SK-N-SH (cell line): ENCODE measurements at regions not wholly inside any gene's neighbourhood (a gene's known extent, or its start where the extent isn't known, plus 50 kb on each side); places are given as distances from the start of the nearest gene placed in this dataset.

Experiments used
- CTCF ChIA-PET: fragments of 300-600, 350-600 bp; formaldehyde crosslinking; extraction: SDS; loops from one replicate; lab custom pipeline; 2021; lab: Yijun Ruan, JAX
- POLR2A ChIA-PET: fragments of 350-600 bp; sonication (Branson Sonifier 250); formaldehyde crosslinking; extraction: SDS; loops from one replicate; lab custom pipeline; 2020; ENCODE audit warnings: antibody characterized with exemption, inconsistent platforms; lab: Yijun Ruan, JAX
- DNase-seq: peaks from one replicate; pipeline ENCODE4 v3.0.0; 2012
- H2AFZ ChIP-seq: fragments of 200-600 bp; sonication (generic); 2 replicates; pipeline ENCODE4 v1.8.1; 2016; ENCODE audit warnings: antibody characterized with exemption, mild to moderate bottlenecking, low read depth
- H3F3A ChIP-seq: fragments of 200-600 bp; sonication (generic); replicated peaks from 2 replicates; pipeline ENCODE3; 2016; ENCODE audit warnings: antibody characterized with exemption, mild to moderate bottlenecking; ENCODE audit not compliant: insufficient read depth
- H3K27ac ChIP-seq, 2 experiments: fragments of 200-500 bp in 1 of 2; fragments of 200-600 bp in 1 of 2; sonication (Bioruptor generic) in 1 of 2; sonication (generic), shearing (Covaris generic) in 1 of 2; 2 replicates each; pipeline versions ENCODE4 v1.5.1 to v1.6.1; 2014 to 2016; ENCODE audit warnings: low read depth in 2 of 2, inconsistent platforms in 1 of 2, low read length in 1 of 2, mild to moderate bottlenecking in 1 of 2, mixed read lengths in 1 of 2
- H3K27me3 ChIP-seq: fragments of 200-600 bp; sonication (generic), shearing (Covaris generic); 2 replicates; pipeline ENCODE4 v1.6.1; 2016; ENCODE audit warnings: mixed run types; ENCODE audit not compliant: insufficient read depth
- H3K36me3 ChIP-seq, 2 experiments: fragments of 200-500 bp in 1 of 2; fragments of 200-600 bp in 1 of 2; sonication (Bioruptor generic) in 1 of 2; sonication (generic) in 1 of 2; replicated peaks in 1 of 2; 2 replicates each; pipeline versions ENCODE3 to v1.5.1; 2014 to 2016; ENCODE audit warnings: low read length in 1 of 2, mild to moderate bottlenecking in 1 of 2; ENCODE audit not compliant: insufficient read depth in 2 of 2, control insufficient read depth in 1 of 2
- H3K4me1 ChIP-seq, 2 experiments: fragments of 200-500 bp in 1 of 2; fragments of 200-600 bp in 1 of 2; sonication (Bioruptor generic) in 1 of 2; sonication (generic), shearing (Covaris generic) in 1 of 2; 2 replicates each; pipeline versions ENCODE4 v1.5.1 to v1.6.1; 2014 to 2016; ENCODE audit warnings: low read depth in 1 of 2, low read length in 1 of 2, mixed run types in 1 of 2; ENCODE audit not compliant: insufficient read depth in 2 of 2, control insufficient read depth in 1 of 2
- H3K4me2 ChIP-seq: fragments of 200-600 bp; sonication (generic), shearing (Covaris generic); 2 replicates; pipeline ENCODE4 v1.6.1; 2017; ENCODE audit warnings: mixed run types
- H3K4me3 ChIP-seq, 2 experiments: fragments of 200-500 bp in 1 of 2; fragments of 200-600 bp in 1 of 2; sonication (Bioruptor generic) in 1 of 2; sonication (generic), shearing (Covaris generic) in 1 of 2; 2 replicates each; pipeline versions ENCODE4 v1.5.1 to v1.8.1; 2014 to 2016; ENCODE audit warnings: low read depth in 2 of 2, inconsistent platforms in 1 of 2, low read length in 1 of 2, mild to moderate bottlenecking in 1 of 2, mixed read lengths in 1 of 2, moderate library complexity in 1 of 2
- H3K79me2 ChIP-seq: fragments of 200-600 bp; sonication (generic); 2 replicates; pipeline ENCODE4 v1.8.1; 2017; ENCODE audit warnings: mild to moderate bottlenecking; ENCODE audit not compliant: insufficient read depth
- H3K9ac ChIP-seq: fragments of 200-600 bp; sonication (generic); 2 replicates; pipeline ENCODE4 v1.6.1; 2017; ENCODE audit warnings: mixed run types
- H3K9me2 ChIP-seq: fragments of 200-600 bp; sonication (generic); 2 replicates; pipeline ENCODE4 v1.6.1; 2017; ENCODE audit warnings: mixed run types
- H3K9me3 ChIP-seq: fragments of 200-600 bp; sonication (generic); 2 replicates; pipeline ENCODE4 v1.6.1; 2017; ENCODE audit warnings: mixed run types, mild to moderate bottlenecking, moderate library complexity
- H4K20me1 ChIP-seq: fragments of 200-600 bp; sonication (generic); 2 replicates; pipeline ENCODE4 v1.6.1; 2017; ENCODE audit warnings: mild to moderate bottlenecking, mixed run types; ENCODE audit not compliant: insufficient read depth
- CHD2 ChIP-seq: fragments of 150-350 bp; IDR thresholded peaks from 2 replicates; pipeline ENCODE4 v1.6.1; 2018; ENCODE audit warnings: low read length; ENCODE audit not compliant: partially characterized antibody
- ELF1 ChIP-seq: IDR thresholded peaks from 2 replicates; pipeline ENCODE4 v1.4.0; 2012
- EP300 ChIP-seq, 2 experiments: IDR thresholded peaks; 2 replicates each; pipeline versions ENCODE4 v1.4.0 to v1.6.1; 2012; ENCODE audit warnings: borderline replicate concordance in 1 of 2, low read depth in 1 of 2, low read length in 1 of 2
- FOSL2 ChIP-seq: IDR thresholded peaks from 2 replicates; pipeline ENCODE4 v1.4.0; 2012; ENCODE audit warnings: low read depth, mild to moderate bottlenecking, moderate library complexity, borderline replicate concordance
- FOXJ3 ChIP-seq: sonication (generic); formaldehyde crosslinking; IDR thresholded peaks from 2 replicates; pipeline ENCODE4 v1.5.1; 2020; ENCODE audit warnings: mild to moderate bottlenecking, missing genetic modification reagents
- GATA2 ChIP-seq: sonication (generic); formaldehyde crosslinking; IDR thresholded peaks from 2 replicates; pipeline ENCODE4 v1.5.0; 2020; ENCODE audit warnings: mild to moderate bottlenecking, missing genetic modification reagents
- IRF3 ChIP-seq: fragments of 150-350 bp; IDR thresholded peaks from 2 replicates; pipeline ENCODE4 v1.6.1; 2016; ENCODE audit warnings: mild to moderate bottlenecking, low read depth, low read length
- JUND ChIP-seq: IDR thresholded peaks from 2 replicates; pipeline ENCODE4 v1.4.0; 2012
- MEF2A ChIP-seq: IDR thresholded peaks from 2 replicates; pipeline ENCODE4 v1.4.0; 2012; ENCODE audit warnings: low read depth, borderline replicate concordance
- MXI1 ChIP-seq: IDR thresholded peaks from 2 replicates; pipeline ENCODE4 v1.6.1; 2012; ENCODE audit warnings: mild to moderate bottlenecking, low read depth, low read length, improper control_type of control experiment
- NFIC ChIP-seq: IDR thresholded peaks from 2 replicates; pipeline ENCODE4 v1.4.0; 2012; ENCODE audit warnings: borderline replicate concordance
- NRF1 ChIP-seq: IDR thresholded peaks from 2 replicates; pipeline ENCODE4 v1.6.1; 2012; ENCODE audit warnings: low read depth, mild to moderate bottlenecking, low read length
- RFX5 ChIP-seq: IDR thresholded peaks from 2 replicates; pipeline ENCODE4 v1.6.1; 2012; ENCODE audit warnings: mild to moderate bottlenecking, improper control_type of control experiment, low read length
- RXRA ChIP-seq: IDR thresholded peaks from 2 replicates; pipeline ENCODE4 v1.4.0; 2012; ENCODE audit warnings: low read depth, mild to moderate bottlenecking, borderline replicate concordance
- TAF1 ChIP-seq: IDR thresholded peaks from 2 replicates; pipeline ENCODE4 v1.6.1; 2012; ENCODE audit warnings: low read depth, mild to moderate bottlenecking, low read length, moderate library complexity, borderline replicate concordance
- TCF12 ChIP-seq: IDR thresholded peaks from 2 replicates; pipeline ENCODE4 v1.4.0; 2012
- WGBS: methylation state at CpG from one replicate; pipeline ENCODE4 v1.1.6; 2017; ENCODE audit warnings: low lambda C conversion rate; 5-methylcytosine and 5-hydroxymethylcytosine counted together
- TF ChIP-seq, protein P1 (sequence below): IDR thresholded peaks from 2 replicates; pipeline ENCODE4 v1.4.0; 2012; ENCODE audit warnings: low read depth

DNA sequence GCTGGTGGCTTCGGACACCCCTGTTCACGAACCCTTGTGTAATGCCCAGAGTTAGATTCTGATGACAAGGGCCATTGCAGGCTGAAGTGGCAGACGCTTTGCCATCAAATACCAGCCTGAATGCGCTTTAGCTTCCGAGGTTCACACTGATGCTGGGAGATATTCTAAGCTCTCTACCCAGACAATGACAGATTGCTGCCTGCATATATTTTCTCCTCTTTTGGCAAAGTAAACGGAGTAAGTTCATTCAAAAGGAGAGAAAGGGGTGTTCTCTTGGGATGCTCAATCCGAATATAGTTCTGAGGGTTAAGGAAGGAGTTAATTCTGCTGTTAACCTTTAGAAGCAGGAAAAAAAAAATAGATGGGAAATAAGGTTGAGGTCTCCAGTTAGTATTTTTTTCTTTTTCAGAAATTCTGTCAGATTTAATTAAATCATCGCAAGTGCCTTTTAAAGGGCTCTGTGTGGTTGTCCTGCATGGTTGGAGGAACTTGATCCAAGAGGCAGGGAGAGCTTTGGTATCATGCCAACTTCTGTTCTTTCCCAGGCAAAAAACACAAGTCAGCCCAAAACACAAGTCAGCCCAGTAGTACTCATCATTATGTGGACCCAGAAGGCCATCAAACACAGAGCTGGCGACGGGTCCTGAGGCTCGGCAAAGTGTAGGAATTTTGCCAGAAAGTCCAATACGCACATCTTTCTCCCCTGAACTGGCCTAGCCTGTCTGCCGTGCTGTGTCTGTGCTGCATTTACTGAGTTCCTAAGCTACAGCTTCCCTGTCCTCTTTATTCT, 70.9 kb upstream of the ST8SIA2 start:
- CTCF ChIA-PET = no interaction called here
- no peaks in the 10 kb centered on the region for H4K20me1 ChIP-seq
- DNase-seq = no peak
- no peak overlapping the region for H3K4me2 ChIP-seq
- H3K4me1 ChIP-seq = peaks cover 0 to 16% of the 10 kb centered on the region in 2 experiments; a peak in 1 of 4 replicates
- H3K9me3 ChIP-seq = no peaks in the 10 kb centered on the region
- WGBS = 18% methylated on average over 10 of the region's 13 CpGs
- H3K9me2 ChIP-seq = no peaks in the 10 kb centered on the region
- H3K27me3 ChIP-seq = no peaks in the 10 kb centered on the region
- no peaks in the 10 kb centered on the region for H3F3A ChIP-seq
- no peak overlapping the region for H3K27ac ChIP-seq
- H3K4me3 ChIP-seq = no peak overlapping the region
- no peaks in the 10 kb centered on the region for H3K79me2 ChIP-seq
- POLR2A ChIA-PET = no interaction called here
- H3K36me3 ChIP-seq = no peaks in the 10 kb centered on the region
- H3K9ac ChIP-seq = no peak overlapping the region
- TF ChIP-seq CHD2 (no peak), RXRA (no peak), IRF3 (no peak), NRF1 (no peak), TAF1 (no peak), EP300 (IDR thresholded peaks at IDR 0.05; ENCODE audit: borderline replicate concordance in 1 of 2, low read depth in 1 of 2, low read length in 1 of 2) (no peak), ELF1 (no peak), TCF12 (no peak), FOXJ3 (CRISPR knock-in tag) (no peak), RFX5 (no peak), JUND (no peak), MEF2A (no peak), MXI1 (no peak)
- TF ChIP-seq, protein P1, sequence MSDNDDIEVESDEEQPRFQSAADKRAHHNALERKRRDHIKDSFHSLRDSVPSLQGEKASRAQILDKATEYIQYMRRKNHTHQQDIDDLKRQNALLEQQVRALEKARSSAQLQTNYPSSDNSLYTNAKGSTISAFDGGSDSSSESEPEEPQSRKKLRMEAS = no peak
- TF ChIP-seq, all 33 proteins: peak for 0
- H2AFZ ChIP-seq = no peak overlapping the region

- Histone ChIP-seq H3K4me3 (no peak overlapping the region), H3K36me3 (no peaks in the 10 kb centered on the region), H3K9ac (no peak overlapping the region), H3K27ac (peak overlapping the region in 1 of 2 experiments; percentile 60; a peak in 1 of 4 replicates)
- POLR2A ChIA-PET = no interaction called here
- TF ChIP-seq FOSL2 (no peak), GATA2 (CRISPR knock-in tag) (no peak), TCF12 (no peak), TAF1 (no peak), NFIC (no peak)
- TF ChIP-seq, all 33 proteins: peak for 0
- no peaks in the 10 kb centered on the region for H3K27me3 ChIP-seq
- no peak overlapping the region for H3K4me2 ChIP-seq
- H2AFZ ChIP-seq = no peak overlapping the region
- peak; percentile 24 for DNase-seq
- no peaks in the 10 kb centered on the region for H4K20me1 ChIP-seq
- H3F3A ChIP-seq = no peaks in the 10 kb centered on the region
- H3K9me2 ChIP-seq = no peaks in the 10 kb centered on the region
- 22% methylated on average over 3 of the region's 3 CpGs for WGBS
- no peaks in the 10 kb centered on the region for H3K9me3 ChIP-seq
- CTCF ChIA-PET = interaction anchor here (0.8 to 1.4 kb wide), 3 partner anchors 19 to 226 kb away, joined by 3 to 7 read pairs (median 4); no protein-coding TSS in a partner anchor
- no peaks in the 10 kb centered on the region for H3K79me2 ChIP-seq
- peaks cover 0 to 16% of the 10 kb centered on the region in 2 experiments; a peak in 1 of 4 replicates for H3K4me1 ChIP-seq
Observed at GRCh38 chr15:92323525-92323924, 70.2 kb upstream of the ST8SIA2 start.
